ENCODE measurements at regions not wholly inside any gene's neighbourhood (a gene's known extent, or its start where the extent isn't known, plus 50 kb on each side); places are given as distances from the start of the nearest gene placed in this dataset.

DNA sequence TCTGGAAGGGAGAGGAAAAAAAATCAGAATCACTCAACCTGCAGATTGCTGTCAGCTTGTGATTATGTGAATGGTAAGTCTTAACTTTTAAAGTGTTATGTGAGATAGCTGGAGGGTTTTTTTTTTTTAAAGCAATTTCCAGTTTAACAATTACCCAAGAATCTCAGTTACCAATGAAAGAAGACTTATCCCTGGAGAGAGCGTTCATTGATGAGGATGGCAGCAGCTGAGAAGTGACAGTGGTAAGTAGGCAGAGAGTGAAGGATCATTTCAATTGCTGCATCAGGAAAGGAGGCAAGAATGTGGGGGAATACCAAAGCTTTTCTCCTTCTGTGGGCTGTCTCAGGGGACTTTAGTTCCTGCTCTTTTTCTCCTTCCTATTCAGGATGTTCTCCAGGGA lies 370.2 kb upstream of the C9orf72 start:
- no peaks in the 10 kb centered on the region for H3K9me3 Mint-ChIP-seq
- no peak overlapping the region for H3K27ac Mint-ChIP-seq
- no peaks in the 10 kb centered on the region for H3K36me3 Mint-ChIP-seq (ENCODE audit: low read depth)
- DNase-seq (ENCODE audit: low spot score): no peak
- H3K27me3 Mint-ChIP-seq (ENCODE audit: low read depth): no peaks in the 10 kb centered on the region
- H3K4me3 Mint-ChIP-seq: no peak overlapping the region
- peaks cover 2% of the 10 kb centered on the region for H3K4me1 Mint-ChIP-seq (ENCODE audit: low read depth)

DNA sequence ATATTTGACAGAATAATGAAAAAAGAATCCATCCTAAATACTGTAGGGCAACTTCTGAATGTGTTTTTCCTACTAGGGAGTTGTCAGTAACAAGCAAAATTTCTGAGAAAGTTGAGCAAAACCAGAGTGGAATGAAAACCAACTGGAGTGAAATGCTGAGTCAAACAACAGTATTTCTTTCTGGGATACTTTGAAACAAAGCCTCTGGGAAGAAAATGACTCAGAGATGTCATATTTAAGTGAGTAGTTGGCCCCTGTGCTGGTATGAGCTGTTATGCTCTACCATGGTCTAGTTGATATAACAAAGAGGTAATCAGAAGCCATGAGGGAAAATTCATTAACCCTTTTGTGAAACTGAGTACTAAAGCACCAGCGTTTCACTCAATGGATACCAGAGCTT lies 372.1 kb upstream of the C9orf72 start:
- Mint-ChIP-seq H3K4me1 (ENCODE audit: low read depth) (no peaks in the 10 kb centered on the region), H3K36me3 (ENCODE audit: low read depth) (no peaks in the 10 kb centered on the region), H3K4me3 (no peak overlapping the region), H3K9me3 (no peaks in the 10 kb centered on the region), H3K27me3 (ENCODE audit: low read depth) (no peaks in the 10 kb centered on the region), H3K27ac (no peak overlapping the region)
- no peak for DNase-seq (ENCODE audit: low spot score)

- no peaks in the 10 kb centered on the region for H3K9me3 Mint-ChIP-seq
- no peak for DNase-seq (ENCODE audit: low spot score)
- no peaks in the 10 kb centered on the region for H3K4me1 Mint-ChIP-seq (ENCODE audit: low read depth)
- no peaks in the 10 kb centered on the region for H3K27me3 Mint-ChIP-seq (ENCODE audit: low read depth)
- H3K36me3 Mint-ChIP-seq (ENCODE audit: low read depth): no peaks in the 10 kb centered on the region
- H3K4me3 Mint-ChIP-seq: no peak overlapping the region
- H3K27ac Mint-ChIP-seq: no peak overlapping the region
Measured at GRCh38 chr9:27950382-27950781, 377.1 kb upstream of the C9orf72 start.

- H3K4me3 Mint-ChIP-seq: no peak overlapping the region
Measured at GRCh38 chr9:27954858-27955257, 381.6 kb upstream of the C9orf72 start.

DNA sequence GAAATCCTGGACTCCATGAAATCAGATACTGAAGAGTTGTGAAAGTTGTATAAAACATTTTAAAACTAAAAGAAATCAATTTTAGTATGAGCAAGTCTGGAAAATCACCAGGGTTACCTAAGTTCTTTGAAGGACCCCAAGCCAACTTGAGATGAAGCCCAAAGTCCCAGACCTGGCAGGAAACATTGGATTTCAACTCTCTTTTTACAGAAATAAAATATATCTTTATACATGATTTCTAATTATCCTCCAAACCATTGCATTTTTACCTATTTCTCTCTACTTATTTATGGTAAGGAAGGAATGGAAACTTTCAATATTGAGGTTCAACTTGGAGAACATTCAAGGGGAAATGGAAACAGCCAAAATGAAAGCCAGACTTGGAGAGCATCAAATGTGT lies 390.6 kb upstream of the C9orf72 start:
- H3K27me3 Mint-ChIP-seq (ENCODE audit: low read depth): no peaks in the 10 kb centered on the region
- no peaks in the 10 kb centered on the region for H3K4me1 Mint-ChIP-seq (ENCODE audit: low read depth)
- H3K9me3 Mint-ChIP-seq: no peaks in the 10 kb centered on the region
- no peaks in the 10 kb centered on the region for H3K36me3 Mint-ChIP-seq (ENCODE audit: low read depth)
- no peak for DNase-seq (ENCODE audit: low spot score)
- no peak overlapping the region for H3K4me3 Mint-ChIP-seq
- no peak overlapping the region for H3K27ac Mint-ChIP-seq

More at GRCh38 chr9:27954858-27955257, 381.6 kb upstream of the C9orf72 start:
- DNase-seq (ENCODE audit: low spot score): no peak
- Mint-ChIP-seq H3K36me3 (ENCODE audit: low read depth) (no peaks in the 10 kb centered on the region), H3K27me3 (ENCODE audit: low read depth) (no peaks in the 10 kb centered on the region), H3K9me3 (no peaks in the 10 kb centered on the region), H3K27ac (no peak overlapping the region), H3K4me1 (ENCODE audit: low read depth) (no peaks in the 10 kb centered on the region)

DNA sequence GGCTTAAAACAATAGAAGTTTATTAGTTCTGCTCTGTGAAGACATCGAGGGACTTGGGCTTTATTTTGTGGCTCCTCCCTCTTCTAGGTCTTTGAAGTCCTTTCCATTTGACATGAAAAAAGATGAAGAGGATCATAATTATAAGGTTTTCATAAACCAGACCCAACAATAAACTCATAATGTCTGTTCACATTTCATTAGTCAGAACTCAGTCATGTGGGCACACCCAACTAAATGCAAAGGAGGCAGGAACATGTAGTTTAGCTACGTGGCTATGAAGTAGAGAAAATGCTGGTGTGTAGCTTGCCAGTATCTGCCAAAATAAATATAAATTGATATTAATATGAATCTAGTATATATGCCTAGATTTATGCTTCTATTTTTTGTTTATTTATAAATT lies 393.9 kb upstream of the C9orf72 start:
- DNase-seq (ENCODE audit: low spot score): no peak
- no peak overlapping the region for H3K4me3 Mint-ChIP-seq
- no peak overlapping the region for H3K27ac Mint-ChIP-seq
- no peaks in the 10 kb centered on the region for H3K9me3 Mint-ChIP-seq
- no peaks in the 10 kb centered on the region for H3K36me3 Mint-ChIP-seq (ENCODE audit: low read depth)
- no peaks in the 10 kb centered on the region for H3K27me3 Mint-ChIP-seq (ENCODE audit: low read depth)
- H3K4me1 Mint-ChIP-seq (ENCODE audit: low read depth): no peaks in the 10 kb centered on the region

GRCh38 chr9:27977931-27978330 lies 404.6 kb upstream of the C9orf72 start:
- H3K9me3 Mint-ChIP-seq: no peaks in the 10 kb centered on the region
- H3K4me3 Mint-ChIP-seq: no peak overlapping the region
- DNase-seq (ENCODE audit: low spot score): no peak
- H3K27ac Mint-ChIP-seq: no peak overlapping the region
- H3K27me3 Mint-ChIP-seq (ENCODE audit: low read depth): no peaks in the 10 kb centered on the region
- no peaks in the 10 kb centered on the region for H3K36me3 Mint-ChIP-seq (ENCODE audit: low read depth)
- H3K4me1 Mint-ChIP-seq (ENCODE audit: low read depth): no peaks in the 10 kb centered on the region

DNA sequence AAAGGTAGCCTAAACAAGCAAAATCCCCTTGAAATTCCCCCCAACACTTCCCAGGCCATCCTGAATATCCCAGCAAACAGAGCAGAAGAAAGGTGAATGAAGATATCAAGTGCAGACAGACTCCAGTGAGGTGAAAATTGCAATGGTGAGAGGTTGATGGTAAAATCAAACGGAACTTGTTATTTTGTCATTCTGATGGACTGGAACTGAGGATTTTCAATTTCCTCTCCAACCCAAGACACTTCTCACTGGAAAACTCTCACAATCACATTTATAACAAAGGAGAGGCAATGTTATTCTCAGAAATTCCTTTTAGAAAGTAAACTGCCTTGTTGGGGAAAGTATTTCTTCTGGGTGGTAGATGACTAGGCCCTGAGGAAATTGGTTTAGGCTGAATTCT lies 412.4 kb upstream of the C9orf72 start:
- DNase-seq (ENCODE audit: low spot score): no peak

GRCh38 chr9:27990524-27990923 lies 417.2 kb upstream of the C9orf72 start:
- no peak overlapping the region for H3K4me3 Mint-ChIP-seq
- no peak overlapping the region for H3K27ac Mint-ChIP-seq
- H3K4me1 Mint-ChIP-seq (ENCODE audit: low read depth): no peaks in the 10 kb centered on the region
- peaks cover 11% of the 10 kb centered on the region for H3K27me3 Mint-ChIP-seq (ENCODE audit: low read depth)
- no peaks in the 10 kb centered on the region for H3K36me3 Mint-ChIP-seq (ENCODE audit: low read depth)
- peaks cover 8% of the 10 kb centered on the region for H3K9me3 Mint-ChIP-seq
- DNase-seq (ENCODE audit: low spot score): no peak

More for the DNA sequence above, 412.4 kb upstream of the C9orf72 start:
- H3K27me3 Mint-ChIP-seq (ENCODE audit: low read depth): peaks cover 6% of the 10 kb centered on the region
- no peaks in the 10 kb centered on the region for H3K4me1 Mint-ChIP-seq (ENCODE audit: low read depth)
- no peak overlapping the region for H3K27ac Mint-ChIP-seq
- H3K36me3 Mint-ChIP-seq (ENCODE audit: low read depth): no peaks in the 10 kb centered on the region
- H3K9me3 Mint-ChIP-seq: peaks cover 8% of the 10 kb centered on the region
- no peak overlapping the region for H3K4me3 Mint-ChIP-seq

GRCh38 chr9:27991221-27991620 lies 417.9 kb upstream of the C9orf72 start:
- H3K9me3 Mint-ChIP-seq: peaks cover 8% of the 10 kb centered on the region
- no peak overlapping the region for H3K27ac Mint-ChIP-seq
- no peak overlapping the region for H3K4me3 Mint-ChIP-seq
- no peak for DNase-seq (ENCODE audit: low spot score)
- no peaks in the 10 kb centered on the region for H3K36me3 Mint-ChIP-seq (ENCODE audit: low read depth)
- H3K27me3 Mint-ChIP-seq (ENCODE audit: low read depth): peaks cover 11% of the 10 kb centered on the region
- no peaks in the 10 kb centered on the region for H3K4me1 Mint-ChIP-seq (ENCODE audit: low read depth)

DNA sequence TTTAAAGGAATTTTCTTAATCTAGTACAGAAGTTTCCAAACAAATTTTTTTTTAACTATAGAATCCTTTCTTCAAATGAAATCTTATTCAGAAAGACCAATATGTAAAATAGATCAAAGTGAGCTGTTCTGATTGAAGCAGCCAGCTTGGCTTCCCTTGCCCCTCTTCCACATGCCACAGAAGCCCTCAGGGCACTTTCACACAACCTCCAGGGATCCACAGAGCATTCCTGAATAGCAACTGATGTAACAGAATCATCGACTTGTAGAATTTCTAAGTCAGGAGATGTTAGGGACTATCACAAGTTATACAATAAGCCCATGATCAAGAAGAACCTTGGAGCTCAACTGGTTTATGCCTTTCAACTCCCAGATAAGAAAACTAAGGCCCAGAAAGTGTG lies 427.8 kb upstream of the C9orf72 start:
- H3K4me3 Mint-ChIP-seq: no peak overlapping the region
- H3K9me3 Mint-ChIP-seq: no peaks in the 10 kb centered on the region

GRCh38 chr9:28004900-28005299 lies 431.6 kb upstream of the C9orf72 start:
- Mint-ChIP-seq H3K9me3 (no peaks in the 10 kb centered on the region), H3K4me3 (no peak overlapping the region), H3K4me1 (ENCODE audit: low read depth) (no peaks in the 10 kb centered on the region), H3K27ac (no peak overlapping the region), H3K27me3 (ENCODE audit: low read depth) (no peaks in the 10 kb centered on the region), H3K36me3 (ENCODE audit: low read depth) (no peaks in the 10 kb centered on the region)
- no peak for DNase-seq (ENCODE audit: low spot score)

More for the DNA sequence above, 427.8 kb upstream of the C9orf72 start:
- H3K27ac Mint-ChIP-seq: no peak overlapping the region
- no peak for DNase-seq (ENCODE audit: low spot score)
- H3K4me1 Mint-ChIP-seq (ENCODE audit: low read depth): no peaks in the 10 kb centered on the region
- H3K27me3 Mint-ChIP-seq (ENCODE audit: low read depth): no peaks in the 10 kb centered on the region
- no peaks in the 10 kb centered on the region for H3K36me3 Mint-ChIP-seq (ENCODE audit: low read depth)

GRCh38 chr9:28005779-28006178 lies 432.5 kb upstream of the C9orf72 start:
- H3K9me3 Mint-ChIP-seq: no peaks in the 10 kb centered on the region
- no peak for DNase-seq (ENCODE audit: low spot score)
- H3K27ac Mint-ChIP-seq: no peak overlapping the region
- no peaks in the 10 kb centered on the region for H3K36me3 Mint-ChIP-seq (ENCODE audit: low read depth)
- no peaks in the 10 kb centered on the region for H3K27me3 Mint-ChIP-seq (ENCODE audit: low read depth)
- H3K4me3 Mint-ChIP-seq: no peak overlapping the region
- H3K4me1 Mint-ChIP-seq (ENCODE audit: low read depth): no peaks in the 10 kb centered on the region

GRCh38 chr9:28007097-28007817 lies 434.0 kb upstream of the C9orf72 start:
- Mint-ChIP-seq H3K4me1 (ENCODE audit: low read depth) (no peaks in the 10 kb centered on the region), H3K9me3 (no peaks in the 10 kb centered on the region), H3K36me3 (ENCODE audit: low read depth) (no peaks in the 10 kb centered on the region), H3K27ac (no peak overlapping the region), H3K27me3 (ENCODE audit: low read depth) (no peaks in the 10 kb centered on the region), H3K4me3 (no peak overlapping the region)
- no peak for DNase-seq (ENCODE audit: low spot score)

DNA sequence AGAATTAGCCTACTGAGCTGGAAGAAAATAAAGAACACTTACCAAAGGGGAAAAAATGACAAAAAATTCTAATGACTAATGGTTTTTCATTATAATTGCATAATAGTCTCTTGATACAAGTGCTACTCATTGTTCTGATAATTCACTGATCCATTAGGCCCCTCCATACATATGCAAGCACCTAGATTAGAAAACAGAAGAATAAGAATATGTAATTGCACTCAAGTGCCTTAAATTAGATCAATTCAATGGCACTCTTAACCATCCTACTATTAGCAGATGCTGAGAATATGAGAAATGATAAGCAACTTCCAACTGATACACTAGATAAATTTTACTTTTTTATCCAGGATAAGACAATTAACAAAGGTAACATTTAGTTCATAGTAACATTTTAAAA lies 440.9 kb upstream of the C9orf72 start:
- H3K36me3 Mint-ChIP-seq (ENCODE audit: low read depth): no peaks in the 10 kb centered on the region
- no peaks in the 10 kb centered on the region for H3K9me3 Mint-ChIP-seq
- no peaks in the 10 kb centered on the region for H3K27me3 Mint-ChIP-seq (ENCODE audit: low read depth)
- no peak overlapping the region for H3K27ac Mint-ChIP-seq
- no peak for DNase-seq (ENCODE audit: low spot score)
- no peaks in the 10 kb centered on the region for H3K4me1 Mint-ChIP-seq (ENCODE audit: low read depth)
- H3K4me3 Mint-ChIP-seq: no peak overlapping the region

Data from T-helper 2 cell treated with Interferon-gamma antibody and Interleukin-4, amounts not matched to agents 5 μg/mL and 100 μg/mL, for 36 hours (primary cell).